H1 (cell line): ENCODE measurements at regions not wholly inside any gene's neighbourhood (a gene's known extent, or its start where the extent isn't known, plus 50 kb on each side); places are given as distances from the start of the nearest gene placed in this dataset.

Source experiments
- CTCF ChIA-PET: fragments of 300-600 bp; sonication (Branson Sonifier 250); formaldehyde crosslinking; loops from one replicate; lab custom pipeline; 2021; ENCODE audit not compliant: partially characterized antibody; lab: Charles Lee
- POLR2A ChIA-PET: fragments of 300-600 bp; sonication (Branson Sonifier 250); formaldehyde crosslinking; loops from one replicate; lab custom pipeline; 2021; ENCODE audit warnings: inconsistent platforms; ENCODE audit not compliant: partially characterized antibody; lab: Charles Lee
- DNase-seq, 2 experiments: peaks; one replicate each; pipeline versions ENCODE4 v3.0.0 to v3.0.0-alpha.2; 2010 to 2022; ENCODE audit warnings: low spot score in 2 of 2, low read depth in 1 of 2, mixed read lengths in 1 of 2
- FAIRE-seq: peaks from 2 replicates; lab custom pipeline; 2011; peaks lifted over from hg19 to GRCh38; lab: Jason Lieb, UNC
- H2AFZ ChIP-seq: 2 replicates; pipeline ENCODE4 v1.8.1; 2012; ENCODE audit warnings: low read length, inconsistent platforms
- H2AK5ac ChIP-seq: 2 replicates; pipeline ENCODE4 v1.6.1; 2013; ENCODE audit warnings: low read depth, low read length
- H2BK120ac ChIP-seq: replicated peaks from 2 replicates; pipeline ENCODE3; 2013; ENCODE audit warnings: low read depth, low read length, inconsistent platforms
- H2BK12ac ChIP-seq: 2 replicates; pipeline ENCODE4 v1.6.1; 2013; ENCODE audit warnings: low read depth, low read length
- H2BK15ac ChIP-seq: 2 replicates; pipeline ENCODE4 v1.6.1; 2013; ENCODE audit warnings: low read length
- H2BK20ac ChIP-seq: 2 replicates; pipeline ENCODE4 v1.6.1; 2013; ENCODE audit warnings: low read length
- H2BK5ac ChIP-seq: 2 replicates; pipeline ENCODE4 v1.6.1; 2013; ENCODE audit warnings: low read depth, low read length
- H3K14ac ChIP-seq: 2 replicates; pipeline ENCODE4 v1.6.1; 2013; ENCODE audit warnings: inconsistent platforms; ENCODE audit not compliant: insufficient read length
- H3K18ac ChIP-seq: 2 replicates; pipeline ENCODE4 v1.6.1; 2013; ENCODE audit warnings: low read length; ENCODE audit errors: extremely low read depth
- H3K23ac ChIP-seq: 2 replicates; pipeline ENCODE4 v1.6.1; 2013; ENCODE audit warnings: inconsistent platforms; ENCODE audit not compliant: insufficient read length
- H3K23me2 ChIP-seq: 2 replicates; pipeline ENCODE4 v1.6.1; 2013; ENCODE audit warnings: low read depth, low read length
- H3K27ac ChIP-seq: 2 replicates; pipeline ENCODE4 v1.6.1; 2011; ENCODE audit warnings: low read depth, low read length, inconsistent platforms
- H3K27me3 ChIP-seq, 4 experiments: replicated peaks in 1 of 4; 1 replicate in 1 of 4; 2 replicates in 3 of 4; pipeline versions ENCODE4 v1.6.1 to v1.8.1; 2011 to 2013; ENCODE audit warnings: low read length in 3 of 4, mild to moderate bottlenecking in 3 of 4, inconsistent platforms in 2 of 4, mixed read lengths in 2 of 4, moderate library complexity in 1 of 4; ENCODE audit not compliant: control insufficient read depth in 3 of 4, insufficient read depth in 3 of 4; ENCODE audit errors: extremely low read depth in 1 of 4
- H3K36me3 ChIP-seq, 4 experiments: 2 replicates each; pipeline versions ENCODE4 v1.6.1 to v1.8.1; 2011 to 2013; ENCODE audit warnings: mild to moderate bottlenecking in 4 of 4, low read length in 3 of 4, moderate library complexity in 2 of 4, control low read depth in 1 of 4, inconsistent platforms in 1 of 4; ENCODE audit not compliant: insufficient read depth in 4 of 4, control insufficient read depth in 2 of 4
- H3K4ac ChIP-seq: replicated peaks from 2 replicates; pipeline ENCODE3; 2013; ENCODE audit warnings: low read length, low read depth, mixed read lengths, inconsistent platforms; ENCODE audit not compliant: insufficient read length
- H3K4me1 ChIP-seq, 4 experiments: replicated peaks in 1 of 4; 1 replicate in 1 of 4; 2 replicates in 3 of 4; pipeline versions ENCODE4 v1.6.1 to v1.8.1; 2011 to 2013; ENCODE audit warnings: low read length in 3 of 4, inconsistent platforms in 2 of 4, mixed read lengths in 1 of 4; ENCODE audit not compliant: insufficient read depth in 4 of 4, control insufficient read depth in 3 of 4
- H3K4me2 ChIP-seq, 2 experiments: 2 replicates each; pipeline versions ENCODE4 v1.6.1 to v1.8.1; 2011 to 2013; ENCODE audit warnings: low read depth in 2 of 2, low read length in 2 of 2, control low read depth in 1 of 2, inconsistent platforms in 1 of 2, mild to moderate bottlenecking in 1 of 2; ENCODE audit not compliant: insufficient read depth in 1 of 2
- H3K4me3 ChIP-seq, 4 experiments: fragments of 200-600, 300-600 bp in 1 of 4; sonication (generic), shearing (Covaris generic), sonication (Bioruptor Twin) in 1 of 4; 2 replicates each; pipeline versions ENCODE4 v1.5.1 to v1.8.1; 2011 to 2016; ENCODE audit warnings: low read length in 4 of 4, low read depth in 3 of 4, control low read depth in 2 of 4, inconsistent platforms in 2 of 4, mild to moderate bottlenecking in 2 of 4, mixed read lengths in 1 of 4, moderate library complexity in 1 of 4; ENCODE audit not compliant: insufficient read depth in 2 of 4; ENCODE audit errors: extremely low read depth in 1 of 4
- H3K56ac ChIP-seq: replicated peaks from 2 replicates; pipeline ENCODE3; 2013; ENCODE audit warnings: low read depth, mild to moderate bottlenecking, mixed read lengths, low read length, inconsistent platforms; ENCODE audit not compliant: insufficient read length
- H3K79me1 ChIP-seq: 2 replicates; pipeline ENCODE4 v1.6.1; 2013; ENCODE audit warnings: low read depth, low read length, control low read depth
- H3K79me2 ChIP-seq, 2 experiments: 2 replicates each; pipeline versions ENCODE4 v1.6.1 to v1.8.1; 2012 to 2013; ENCODE audit warnings: low read length in 2 of 2, mild to moderate bottlenecking in 2 of 2, inconsistent platforms in 1 of 2; ENCODE audit not compliant: insufficient read depth in 2 of 2, control insufficient read depth in 1 of 2
- H3K9ac ChIP-seq, 4 experiments: replicated peaks in 1 of 4; 1 replicate in 1 of 4; 2 replicates in 3 of 4; pipeline versions ENCODE4 v1.6.1 to v1.8.1; 2011 to 2013; ENCODE audit warnings: low read depth in 3 of 4, low read length in 3 of 4, control low read depth in 2 of 4, mild to moderate bottlenecking in 2 of 4, moderate library complexity in 2 of 4, inconsistent platforms in 1 of 4; ENCODE audit errors: extremely low read depth in 1 of 4
- H3K9me3 ChIP-seq, 2 experiments: 2 replicates each; pipeline versions ENCODE4 v1.6.1 to v1.8.1; 2012 to 2013; ENCODE audit warnings: mild to moderate bottlenecking in 2 of 2, moderate library complexity in 2 of 2, control low read depth in 1 of 2, inconsistent platforms in 1 of 2, low read depth in 1 of 2, low read length in 1 of 2, mixed read lengths in 1 of 2; ENCODE audit not compliant: insufficient read depth in 2 of 2
- H4K20me1 ChIP-seq, 2 experiments: replicated peaks in 1 of 2; 2 replicates each; pipeline versions ENCODE3 to v1.8.1; 2011 to 2013; ENCODE audit warnings: inconsistent platforms in 2 of 2, low read length in 2 of 2, mild to moderate bottlenecking in 1 of 2; ENCODE audit not compliant: insufficient read depth in 2 of 2, control insufficient read depth in 1 of 2
- H4K5ac ChIP-seq: 2 replicates; pipeline ENCODE4 v1.6.1; 2013; ENCODE audit warnings: low read length, low read depth, mixed read lengths, inconsistent platforms; ENCODE audit not compliant: insufficient read length
- H4K8ac ChIP-seq: 2 replicates; pipeline ENCODE4 v1.8.0; 2013; ENCODE audit warnings: mild to moderate bottlenecking, moderate library complexity, low read length, inconsistent platforms; ENCODE audit not compliant: insufficient read depth; ENCODE audit errors: extremely low read depth
- H4K91ac ChIP-seq: replicated peaks from 2 replicates; pipeline ENCODE3; 2013; ENCODE audit warnings: low read length, mixed read lengths, inconsistent platforms; ENCODE audit not compliant: insufficient read length
- CBX5 ChIP-seq: fragments of 300-800, 300-1000 bp; sonication (generic); IDR thresholded peaks from 2 replicates; pipeline ENCODE4 v1.7.1; 2016; ENCODE audit warnings: antibody characterized with exemption, low read length, low read depth
- CHD2 ChIP-seq: IDR thresholded peaks from 2 replicates; pipeline ENCODE4 v1.6.1; 2012; ENCODE audit warnings: low read length, improper control_type of control experiment
- GABPA ChIP-seq: IDR thresholded peaks from 2 replicates; pipeline ENCODE4 v1.6.1; 2011; ENCODE audit warnings: mild to moderate bottlenecking, low read length, moderate library complexity, borderline replicate concordance; ENCODE audit not compliant: insufficient read depth
- HDAC2 ChIP-seq, 2 experiments: fragments of 300-600 bp in 1 of 2; sonication (generic) in 1 of 2; IDR thresholded peaks; 2 replicates each; pipeline ENCODE4 v1.6.1; 2011 to 2012; ENCODE audit warnings: low read depth in 2 of 2, low read length in 2 of 2, mild to moderate bottlenecking in 2 of 2, moderate library complexity in 2 of 2, borderline replicate concordance in 1 of 2, inconsistent platforms in 1 of 2
- KDM5A ChIP-seq: fragments of 200-600 bp; IDR thresholded peaks from 2 replicates; pipeline ENCODE4 v1.7.1; 2012; ENCODE audit warnings: mild to moderate bottlenecking, low read length, inconsistent platforms, mixed read lengths
- MAFK ChIP-seq: IDR thresholded peaks from 2 replicates; pipeline ENCODE4 v1.6.1; 2012; ENCODE audit warnings: low read depth, mild to moderate bottlenecking, improper control_type of control experiment, low read length
- RAD21 ChIP-seq, 2 experiments: IDR thresholded peaks in 1 of 2; conservative IDR thresholded peaks in 1 of 2; 2 replicates each; pipeline ENCODE4 v1.6.1; 2011; ENCODE audit warnings: low read depth in 2 of 2, low read length in 2 of 2, improper control_type of control experiment in 1 of 2, inconsistent platforms in 1 of 2, mild to moderate bottlenecking in 1 of 2, moderate library complexity in 1 of 2
- RBBP5 ChIP-seq: IDR thresholded peaks from 2 replicates; pipeline ENCODE4 v1.7.1; 2012; ENCODE audit warnings: low read depth, mild to moderate bottlenecking, inconsistent platforms, low read length, moderate library complexity, borderline replicate concordance
- RFX5 ChIP-seq: IDR thresholded peaks from 2 replicates; pipeline ENCODE4 v1.6.1; 2011; ENCODE audit warnings: low read depth, low read length, improper control_type of control experiment, borderline replicate concordance
- RNF2 ChIP-seq: fragments of 200-900, 300-1000 bp; sonication (generic); IDR thresholded peaks from 2 replicates; pipeline ENCODE4 v1.7.1; 2016; ENCODE audit warnings: borderline replicate concordance, low read depth, mild to moderate bottlenecking, antibody characterized with exemption, low read length; ENCODE audit not compliant: poor library complexity, severe bottlenecking; ENCODE audit errors: missing control alignments
- SRF ChIP-seq: IDR thresholded peaks from 2 replicates; pipeline ENCODE4 v1.6.1; 2011; ENCODE audit warnings: mild to moderate bottlenecking, low read depth, low read length, moderate library complexity
- SUZ12 ChIP-seq: fragments of 200-600 bp; sonication (generic); IDR thresholded peaks from 2 replicates; pipeline ENCODE4 v1.6.1; 2012; ENCODE audit warnings: mild to moderate bottlenecking, inconsistent platforms, low read length, moderate library complexity, mixed read lengths
- ZNF274 ChIP-seq: IDR thresholded peaks from 2 replicates; pipeline ENCODE4 v1.7.0; 2012; ENCODE audit warnings: low read length, borderline replicate concordance; ENCODE audit errors: extremely low read depth
- WGBS, 2 experiments: shearing (Covaris generic) in 1 of 2; methylation state at CpG; one replicate each; pipeline versions ENCODE4 v1.1.6 to v1.1.7; 2013 to 2015; ENCODE audit warnings: low lambda C conversion rate in 2 of 2, mixed read lengths in 2 of 2, inconsistent platforms in 1 of 2, low coverage in 1 of 2, missing lambda C conversion rate in 1 of 2; ENCODE audit not compliant: insufficient replicate concordance in 2 of 2, insufficient coverage in 1 of 2, insufficient read length in 1 of 2; ENCODE audit errors: extremely low coverage in 1 of 2, missing lambda C conversion rate in 1 of 2; 5-methylcytosine and 5-hydroxymethylcytosine counted together
- TF ChIP-seq, protein P1 (sequence below): IDR thresholded peaks from 2 replicates; pipeline ENCODE4 v1.6.1; 2012; ENCODE audit warnings: inconsistent platforms

DNA sequence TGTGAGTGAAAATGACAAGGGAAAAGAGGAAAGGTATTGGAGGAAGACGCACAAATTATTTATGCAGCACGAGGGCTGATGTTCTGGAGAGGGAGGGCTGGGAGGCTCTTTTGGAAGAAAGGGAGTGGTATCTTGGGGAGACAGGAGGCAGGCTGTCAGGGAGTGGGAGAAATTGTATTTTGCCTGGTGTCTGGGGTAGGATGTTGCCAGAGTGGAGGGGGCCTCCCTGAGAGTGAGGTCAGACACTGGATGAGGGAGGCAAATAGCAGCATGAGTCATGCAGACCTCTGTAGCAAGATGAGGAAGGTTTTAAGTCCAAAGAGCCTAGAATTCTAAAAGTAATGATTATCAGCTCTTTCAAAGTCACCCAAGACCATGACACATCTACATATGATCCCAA, 158.0 kb downstream of the DMRT2 start:
- H4K5ac ChIP-seq: no peak overlapping the region
- DNase-seq (no peak), FAIRE-seq (no peak)
- H4K91ac ChIP-seq: no peak overlapping the region
- no peak overlapping the region for H2BK5ac ChIP-seq
- whole genome bisulfite sequencing, 2 experiments: 83% methylated on average over 2 of the region's 2 CpGs; no CpG with 5 or more reads in 1 of the 2 experiments
- H3K27ac ChIP-seq: no peak overlapping the region
- no peak overlapping the region for H3K4me2 ChIP-seq
- no peak overlapping the region for H3K4me3 ChIP-seq
- no peak overlapping the region for H2BK15ac ChIP-seq
- CTCF ChIA-PET: no interaction called here
- no peak overlapping the region for H3K4ac ChIP-seq
- H3K27me3 ChIP-seq: no peaks in the 10 kb centered on the region
- H3K79me1 ChIP-seq: no peaks in the 10 kb centered on the region
- H2BK20ac ChIP-seq: no peak overlapping the region
- H3K14ac ChIP-seq: no peak overlapping the region
- no peak overlapping the region for H3K9ac ChIP-seq
- POLR2A ChIA-PET: no interaction called here
- H2BK120ac ChIP-seq: no peak overlapping the region
- no peaks in the 10 kb centered on the region for H4K20me1 ChIP-seq
- no peak overlapping the region for H3K56ac ChIP-seq
- H2AK5ac ChIP-seq: no peak overlapping the region
- no peak overlapping the region for H3K23ac ChIP-seq
- H3K18ac ChIP-seq: no peak overlapping the region
- no peaks in the 10 kb centered on the region for H3K79me2 ChIP-seq
- peaks cover 57 to 70% of the 10 kb centered on the region in 2 experiments for H3K9me3 ChIP-seq
- no peak overlapping the region for H2AFZ ChIP-seq
- no peak overlapping the region for H4K8ac ChIP-seq
- H3K23me2 ChIP-seq: no peaks in the 10 kb centered on the region
- H3K4me1 ChIP-seq: no peaks in the 10 kb centered on the region
- no peaks in the 10 kb centered on the region for H3K36me3 ChIP-seq
- H2BK12ac ChIP-seq: no peak overlapping the region
- TF ChIP-seq GABPA: no peak
- no peak for TF ChIP-seq CHD2
- TF ChIP-seq CBX5: no peak
- TF ChIP-seq, protein P1, sequence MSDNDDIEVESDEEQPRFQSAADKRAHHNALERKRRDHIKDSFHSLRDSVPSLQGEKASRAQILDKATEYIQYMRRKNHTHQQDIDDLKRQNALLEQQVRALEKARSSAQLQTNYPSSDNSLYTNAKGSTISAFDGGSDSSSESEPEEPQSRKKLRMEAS: no peak
- no peak for TF ChIP-seq RNF2
- no peak for TF ChIP-seq SUZ12
- no peak for TF ChIP-seq KDM5A
- TF ChIP-seq MAFK: no peak
- no peak for TF ChIP-seq RBBP5
- TF ChIP-seq RAD21 (IDR thresholded peaks at IDR 0.05 in 1 of 2, conservative IDR thresholded peaks at IDR 0.05 in 1 of 2; ENCODE audit: low read depth in 2 of 2, low read length in 2 of 2): no peak
- TF ChIP-seq RFX5: no peak
- TF ChIP-seq ZNF274: no peak
- TF ChIP-seq SRF: no peak
- no peak for TF ChIP-seq HDAC2 (IDR thresholded peaks at IDR 0.05; ENCODE audit: borderline replicate concordance in 1 of 2, low read depth in 2 of 2, low read length in 2 of 2)
